ENCODE measurements at regions not wholly inside any gene's neighbourhood (a gene's known extent, or its start where the extent isn't known, plus 50 kb on each side); places are given as distances from the start of the nearest gene placed in this dataset.

GRCh38 chr3:30438126-30438525 is 168.3 kb upstream of the TGFBR2 start:
- H3K9me3 ChIP-seq (ENCODE audit: insufficient read depth, low read length) = no peaks in the 10 kb centered on the region
- H3F3A ChIP-seq (ENCODE audit: insufficient read depth) = no peaks in the 10 kb centered on the region
- no peak overlapping the region for H3K4me3 ChIP-seq (ENCODE audit: insufficient read depth, low read length, poor library complexity, severe bottlenecking)
- no peak overlapping the region for H2AFZ ChIP-seq (ENCODE audit: low read depth, low read length, severe bottlenecking)
- H3K9me2 ChIP-seq (replicated peaks; ENCODE audit: insufficient read depth, low read length) = no peaks in the 10 kb centered on the region
- no peaks in the 10 kb centered on the region for H3K79me2 ChIP-seq (ENCODE audit: insufficient read depth, low read length)
- H3K27me3 ChIP-seq (ENCODE audit: low read length) = no peaks in the 10 kb centered on the region
- TF ChIP-seq CTCF (IDR thresholded peaks at IDR 0.05; ENCODE audit: insufficient read depth, low read length, poor library complexity, severe bottlenecking) = no peak
- TF ChIP-seq EZH2phosphoT487 (conservative IDR thresholded peaks at IDR 0.05; ENCODE audit: low read length) = no peak
- no peak overlapping the region for H3K27ac ChIP-seq (ENCODE audit: low read depth, low read length)
- H3K4me2 ChIP-seq (ENCODE audit: low read depth, low read length, poor library complexity, severe bottlenecking) = no peak overlapping the region
- H4K20me1 ChIP-seq (ENCODE audit: low read depth, low read length) = no peaks in the 10 kb centered on the region
- no peak overlapping the region for H3K9ac ChIP-seq (ENCODE audit: low read length)
- no peaks in the 10 kb centered on the region for H3K36me3 ChIP-seq (ENCODE audit: low read length)

GRCh38 chr3:30439451-30440053 is 166.8 kb upstream of the TGFBR2 start:
- Histone ChIP-seq H3K27me3 (ENCODE audit: low read length) (no peaks in the 10 kb centered on the region), H3K9me3 (ENCODE audit: insufficient read depth, low read length) (no peaks in the 10 kb centered on the region), H3K9me2 (replicated peaks; ENCODE audit: insufficient read depth, low read length) (no peaks in the 10 kb centered on the region), H3K9ac (ENCODE audit: low read length) (no peak overlapping the region), H3K4me2 (ENCODE audit: low read depth, low read length, poor library complexity, severe bottlenecking) (no peak overlapping the region), H2AFZ (ENCODE audit: low read depth, low read length, severe bottlenecking) (no peak overlapping the region), H3K4me3 (ENCODE audit: insufficient read depth, low read length, poor library complexity, severe bottlenecking) (no peak overlapping the region), H3K36me3 (ENCODE audit: low read length) (no peaks in the 10 kb centered on the region), H4K20me1 (ENCODE audit: low read depth, low read length) (no peaks in the 10 kb centered on the region), H3K27ac (ENCODE audit: low read depth, low read length) (no peak overlapping the region), H3K79me2 (ENCODE audit: insufficient read depth, low read length) (no peaks in the 10 kb centered on the region), H3F3A (ENCODE audit: insufficient read depth) (no peaks in the 10 kb centered on the region)
- TF ChIP-seq CTCF (IDR thresholded peaks at IDR 0.05; ENCODE audit: insufficient read depth, low read length, poor library complexity, severe bottlenecking) (no peak), EZH2phosphoT487 (conservative IDR thresholded peaks at IDR 0.05; ENCODE audit: low read length) (no peak)

- Histone ChIP-seq H3K4me2 (ENCODE audit: low read depth, low read length, poor library complexity, severe bottlenecking) (no peak overlapping the region), H3K79me2 (ENCODE audit: insufficient read depth, low read length) (no peaks in the 10 kb centered on the region), H3K9ac (ENCODE audit: low read length) (no peak overlapping the region), H2AFZ (ENCODE audit: low read depth, low read length, severe bottlenecking) (no peak overlapping the region), H3K4me3 (ENCODE audit: insufficient read depth, low read length, poor library complexity, severe bottlenecking) (no peak overlapping the region), H3K27me3 (ENCODE audit: low read length) (no peaks in the 10 kb centered on the region), H3K36me3 (ENCODE audit: low read length) (no peaks in the 10 kb centered on the region), H3K9me3 (ENCODE audit: insufficient read depth, low read length) (no peaks in the 10 kb centered on the region), H4K20me1 (ENCODE audit: low read depth, low read length) (no peaks in the 10 kb centered on the region), H3F3A (ENCODE audit: insufficient read depth) (no peaks in the 10 kb centered on the region), H3K27ac (ENCODE audit: low read depth, low read length) (no peak overlapping the region), H3K9me2 (replicated peaks; ENCODE audit: insufficient read depth, low read length) (no peaks in the 10 kb centered on the region)
- no peak for TF ChIP-seq EZH2phosphoT487 (conservative IDR thresholded peaks at IDR 0.05; ENCODE audit: low read length)
- TF ChIP-seq CTCF (IDR thresholded peaks at IDR 0.05; ENCODE audit: insufficient read depth, low read length, poor library complexity, severe bottlenecking) = no peak
Observed at GRCh38 chr3:30440147-30440604, 166.2 kb upstream of the TGFBR2 start.

All from SU-DHL-6 (cell line).